Neural cell (in vitro differentiated cells): ENCODE measurements at regions not wholly inside any gene's neighbourhood (a gene's known extent, or its start where the extent isn't known, plus 50 kb on each side); places are given as distances from the start of the nearest gene placed in this dataset.

Experiments used
- CTCF ChIP-seq: fragments of 450-650 bp; IDR thresholded peaks from 2 replicates; pipeline ENCODE4 v1.5.1; 2014; ENCODE audit warnings: antibody characterized with exemption, mild to moderate bottlenecking, moderate library complexity; ENCODE audit not compliant: poor library complexity, severe bottlenecking
- EP300 ChIP-seq: fragments of 450-650 bp; conservative IDR thresholded peaks from 2 replicates; pipeline ENCODE4 v1.6.1; 2014; ENCODE audit warnings: antibody characterized with exemption, mild to moderate bottlenecking, moderate library complexity; ENCODE audit not compliant: poor library complexity, severe bottlenecking
- EZH2 ChIP-seq: fragments of 200-600, 300-800 bp; shearing (Covaris generic), sonication (generic); IDR thresholded peaks from 2 replicates; pipeline ENCODE4 v1.6.1; 2014; ENCODE audit warnings: antibody characterized with exemption, low read length, borderline replicate concordance, mild to moderate bottlenecking; ENCODE audit not compliant: insufficient read depth, poor library complexity, severe bottlenecking
- POLR2AphosphoS5 ChIP-seq: IDR thresholded peaks from 2 replicates; pipeline ENCODE4 v1.6.1; 2012
- REST ChIP-seq: IDR thresholded peaks from 2 replicates; pipeline ENCODE4 v1.6.1; 2012; ENCODE audit warnings: borderline replicate concordance
- TAF1 ChIP-seq: IDR thresholded peaks from 2 replicates; pipeline ENCODE4 v1.6.1; 2012; ENCODE audit warnings: low read depth

GRCh38 chr13:62997038-62997599, 1581.5 kb upstream of the PCDH20 start:
- TF ChIP-seq CTCF: no peak
- no peak for TF ChIP-seq EP300
- no peak for TF ChIP-seq EZH2
- no peak for TF ChIP-seq POLR2AphosphoS5
- TF ChIP-seq REST: no peak
- no peak for TF ChIP-seq TAF1
